Activated CD4-positive, alpha-beta T cell treated with anti-CD3 and anti-CD28 coated beads, Interleukin-2, amount 10 ng/mL, durations not matched to agents 24 days and 14 days (primary cell): ENCODE measurements at regions not wholly inside any gene's neighbourhood (a gene's known extent, or its start where the extent isn't known, plus 50 kb on each side); places are given as distances from the start of the nearest gene placed in this dataset.
"Not testable (repeated sequence)": the region's sequence is repeated elsewhere in the genome, so short reads cannot be mapped to it uniquely, and the experiment has no call there.

Experiments
- DNase-seq: peaks from one replicate; pipeline ENCODE4 v3.0.0; 2022
- H3K27ac Mint-ChIP-seq: one replicate; pipeline ENCODE4 v1.8.0; 2022; ENCODE audit warnings: mild to moderate bottlenecking, mixed read lengths
- H3K27me3 Mint-ChIP-seq: one replicate; pipeline ENCODE4 v1.8.0; 2022; ENCODE audit warnings: mixed read lengths
- H3K36me3 Mint-ChIP-seq: one replicate; pipeline ENCODE4 v1.8.0; 2022; ENCODE audit warnings: low read depth, mild to moderate bottlenecking, mixed read lengths
- H3K4me1 Mint-ChIP-seq: one replicate; pipeline ENCODE4 v1.8.0; 2021; ENCODE audit warnings: mixed read lengths
- H3K4me3 Mint-ChIP-seq: one replicate; pipeline ENCODE4 v1.8.0; 2022; ENCODE audit warnings: mild to moderate bottlenecking, moderate library complexity, mixed read lengths
- H3K9me3 Mint-ChIP-seq: one replicate; pipeline ENCODE4 v1.8.0; 2021; ENCODE audit warnings: mixed read lengths
- intact Hi-C: fragments of 100-400 bp; cut with micrococcal nuclease; formaldehyde crosslinking; loops from one replicate; pipeline ENCODE4 v1.15.1; 2023

GRCh38 chr20:12145951-12146350 is 228.3 kb downstream of the BTBD3 start:
- not testable (repeated sequence) for H3K4me3 Mint-ChIP-seq

DNA sequence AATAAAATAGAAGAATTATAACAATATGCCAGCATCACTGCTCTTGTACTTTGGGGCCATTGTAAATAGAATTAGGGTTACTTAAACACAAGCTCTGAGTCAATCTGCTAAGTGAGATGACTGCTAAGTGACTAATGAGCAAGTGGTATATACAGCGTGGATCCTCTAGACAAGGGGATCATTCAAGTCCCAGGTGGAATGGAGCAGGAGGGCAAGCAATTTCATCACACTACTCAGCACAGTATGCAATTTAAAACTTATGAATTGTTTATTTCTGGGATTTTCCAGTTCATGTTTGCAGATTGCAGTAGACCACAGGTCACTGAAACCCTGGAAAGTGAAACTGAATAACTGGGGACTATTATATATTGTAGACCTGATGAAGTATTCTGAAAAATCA is 235.3 kb downstream of the BTBD3 start:
- H3K27me3 Mint-ChIP-seq: no peaks in the 10 kb centered on the region
- no peaks in the 10 kb centered on the region for H3K36me3 Mint-ChIP-seq
- intact Hi-C loops: no loop called here
- DNase-seq: no peak
- no peak overlapping the region for H3K4me3 Mint-ChIP-seq
- H3K9me3 Mint-ChIP-seq: peaks cover 5% of the 10 kb centered on the region
- no peak overlapping the region for H3K27ac Mint-ChIP-seq
- H3K4me1 Mint-ChIP-seq: no peaks in the 10 kb centered on the region

More at GRCh38 chr20:12145951-12146350, 228.3 kb downstream of the BTBD3 start:
- peaks cover 11% of the 10 kb centered on the region for H3K9me3 Mint-ChIP-seq
- intact Hi-C loops, H3K27me3 Mint-ChIP-seq, H3K36me3 Mint-ChIP-seq, H3K27ac Mint-ChIP-seq, H3K4me1 Mint-ChIP-seq, DNase-seq: not testable (repeated sequence)

DNA sequence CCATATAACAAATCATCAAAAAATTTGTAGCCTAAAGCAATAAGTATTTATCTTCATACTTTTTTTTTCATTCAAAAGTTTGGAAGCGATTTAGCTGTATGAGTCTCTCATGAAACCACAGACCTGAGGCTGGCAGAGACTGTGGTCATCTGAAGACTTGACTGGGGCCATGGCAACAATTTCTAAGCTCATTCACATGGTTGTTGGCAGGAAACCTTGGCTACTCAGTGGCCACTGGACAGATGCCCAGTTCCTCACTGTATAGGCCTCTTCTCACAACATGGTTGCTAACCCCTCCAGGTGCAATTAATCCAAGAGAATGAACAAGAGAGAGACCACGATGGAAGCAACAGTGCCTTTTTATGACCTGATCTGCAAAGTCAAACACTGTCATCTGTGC is 235.9 kb downstream of the BTBD3 start:
- DNase-seq: no peak
- no peaks in the 10 kb centered on the region for H3K4me1 Mint-ChIP-seq
- H3K4me3 Mint-ChIP-seq: no peak overlapping the region
- no peaks in the 10 kb centered on the region for H3K9me3 Mint-ChIP-seq
- H3K36me3 Mint-ChIP-seq: no peaks in the 10 kb centered on the region
- H3K27me3 Mint-ChIP-seq: no peaks in the 10 kb centered on the region
- H3K27ac Mint-ChIP-seq: no peak overlapping the region
- intact Hi-C loops: no loop called here

DNA sequence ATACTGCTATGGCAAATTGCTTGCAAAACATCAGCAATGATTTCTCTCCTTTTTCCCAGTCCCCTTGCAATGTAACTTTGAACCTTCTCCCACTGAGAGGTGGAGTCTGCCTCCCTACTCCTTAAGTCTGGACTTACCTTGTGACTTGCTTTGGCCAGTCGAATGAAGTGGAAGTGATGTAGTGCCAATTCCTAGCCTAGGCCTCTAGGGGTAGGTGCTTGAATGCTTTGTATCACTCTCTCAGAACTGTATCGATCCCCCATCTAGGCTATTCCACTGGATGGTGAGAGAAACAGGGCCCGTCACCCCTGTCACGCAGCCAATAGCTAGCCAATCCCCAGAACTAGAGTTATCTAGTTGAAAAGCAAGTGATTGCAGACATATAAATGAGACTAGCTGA is 238.6 kb downstream of the BTBD3 start:
- Mint-ChIP-seq H3K27me3 (no peaks in the 10 kb centered on the region), H3K9me3 (no peaks in the 10 kb centered on the region), H3K4me1 (no peaks in the 10 kb centered on the region), H3K4me3 (no peak overlapping the region), H3K36me3 (no peaks in the 10 kb centered on the region), H3K27ac (no peak overlapping the region)
- intact Hi-C loops: no loop called here
- DNase-seq: no peak

DNA sequence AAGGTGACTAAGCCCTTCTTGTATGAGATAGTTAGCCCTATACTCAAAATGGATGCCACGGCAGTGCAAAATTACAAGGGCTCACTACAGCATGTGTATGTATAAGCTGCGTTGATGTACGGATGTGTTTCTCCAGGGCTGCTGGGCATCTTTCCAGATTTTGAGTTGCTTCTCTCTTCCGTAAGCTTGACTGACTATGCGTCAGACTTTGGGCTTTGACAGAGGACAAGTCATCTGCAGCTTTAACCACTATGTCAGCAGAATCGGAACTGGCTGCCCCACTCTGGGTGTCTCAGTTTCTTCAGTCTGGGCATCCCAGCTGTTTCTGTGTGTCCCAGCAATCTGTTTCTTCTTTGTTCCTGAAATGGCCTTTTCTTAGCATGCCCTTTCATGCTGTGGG is 241.6 kb downstream of the BTBD3 start:
- H3K27me3 Mint-ChIP-seq: no peaks in the 10 kb centered on the region
- no peaks in the 10 kb centered on the region for H3K4me1 Mint-ChIP-seq

DNA sequence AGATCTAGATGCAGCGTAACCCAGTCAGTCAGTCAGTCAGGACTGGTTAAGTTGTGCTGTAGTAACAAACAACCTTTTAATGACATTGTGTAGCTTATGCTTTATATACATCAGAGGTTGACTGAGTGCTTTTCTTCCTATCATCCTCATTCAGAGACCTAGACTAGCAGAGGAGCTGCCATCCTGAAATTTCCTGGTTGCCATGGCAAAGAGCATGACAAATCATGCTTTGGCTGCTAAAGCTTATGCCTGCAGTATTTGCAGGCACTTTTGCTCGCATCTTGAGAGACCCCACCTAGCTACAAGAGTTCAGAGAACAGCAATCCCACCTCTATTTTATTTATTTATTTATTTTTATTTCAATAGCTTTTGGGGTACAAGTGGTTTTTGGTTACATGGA is 244.0 kb downstream of the BTBD3 start:
- H3K27me3 Mint-ChIP-seq: no peaks in the 10 kb centered on the region
- H3K9me3 Mint-ChIP-seq: no peaks in the 10 kb centered on the region
- no peak overlapping the region for H3K27ac Mint-ChIP-seq
- DNase-seq: no peak
- no peaks in the 10 kb centered on the region for H3K4me1 Mint-ChIP-seq
- intact Hi-C loops: no loop called here
- H3K36me3 Mint-ChIP-seq: no peaks in the 10 kb centered on the region
- H3K4me3 Mint-ChIP-seq: no peak overlapping the region

More for the DNA sequence above, 241.6 kb downstream of the BTBD3 start:
- H3K36me3 Mint-ChIP-seq: no peaks in the 10 kb centered on the region
- intact Hi-C loops: no loop called here
- no peak for DNase-seq
- no peak overlapping the region for H3K4me3 Mint-ChIP-seq
- no peak overlapping the region for H3K27ac Mint-ChIP-seq
- no peaks in the 10 kb centered on the region for H3K9me3 Mint-ChIP-seq

DNA sequence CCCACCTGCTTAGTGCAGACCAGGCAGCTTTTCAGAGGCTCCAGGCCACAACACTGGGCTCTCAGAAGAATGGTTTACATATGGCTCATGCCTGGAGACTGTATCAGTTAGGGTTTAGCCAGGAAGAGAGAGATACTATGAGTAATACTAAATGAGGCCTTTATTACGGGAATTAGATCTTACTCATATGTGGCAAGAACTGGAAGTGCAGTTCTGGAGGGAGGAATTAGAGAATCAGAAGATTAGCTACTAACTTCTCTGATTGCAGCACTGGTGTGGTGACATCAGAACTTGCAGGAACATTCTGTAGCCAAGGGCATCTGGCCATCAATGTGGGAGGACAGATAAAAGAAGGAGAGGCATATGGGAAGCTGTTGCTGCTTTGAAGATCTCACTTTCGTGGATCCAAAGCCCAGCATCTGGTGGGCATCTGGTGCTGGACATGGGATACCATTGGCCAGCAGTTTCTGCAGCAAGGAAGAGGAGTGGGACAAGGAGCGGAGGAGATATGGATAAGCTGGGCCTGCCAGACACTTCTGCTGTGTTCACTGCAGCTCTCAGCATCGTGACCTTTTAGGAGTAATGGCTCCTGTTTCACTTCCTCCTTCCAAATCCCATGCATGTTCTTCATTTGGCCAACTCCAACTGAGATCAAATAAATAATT is 248.5 kb downstream of the BTBD3 start:
- H3K36me3 Mint-ChIP-seq: no peaks in the 10 kb centered on the region
- no peak overlapping the region for H3K4me3 Mint-ChIP-seq
- H3K9me3 Mint-ChIP-seq: peaks cover 3% of the 10 kb centered on the region
- no peaks in the 10 kb centered on the region for H3K27me3 Mint-ChIP-seq
- no peak overlapping the region for H3K27ac Mint-ChIP-seq
- H3K4me1 Mint-ChIP-seq: no peaks in the 10 kb centered on the region
- DNase-seq: no peak
- intact Hi-C loops: no loop called here

GRCh38 chr20:12170406-12170805 is 252.7 kb downstream of the BTBD3 start:
- intact Hi-C loops: no loop called here
- H3K4me3 Mint-ChIP-seq: no peak overlapping the region
- no peaks in the 10 kb centered on the region for H3K4me1 Mint-ChIP-seq
- no peak overlapping the region for H3K27ac Mint-ChIP-seq
- no peaks in the 10 kb centered on the region for H3K27me3 Mint-ChIP-seq
- DNase-seq: no peak
- H3K36me3 Mint-ChIP-seq: no peaks in the 10 kb centered on the region
- H3K9me3 Mint-ChIP-seq: peaks cover 9% of the 10 kb centered on the region

DNA sequence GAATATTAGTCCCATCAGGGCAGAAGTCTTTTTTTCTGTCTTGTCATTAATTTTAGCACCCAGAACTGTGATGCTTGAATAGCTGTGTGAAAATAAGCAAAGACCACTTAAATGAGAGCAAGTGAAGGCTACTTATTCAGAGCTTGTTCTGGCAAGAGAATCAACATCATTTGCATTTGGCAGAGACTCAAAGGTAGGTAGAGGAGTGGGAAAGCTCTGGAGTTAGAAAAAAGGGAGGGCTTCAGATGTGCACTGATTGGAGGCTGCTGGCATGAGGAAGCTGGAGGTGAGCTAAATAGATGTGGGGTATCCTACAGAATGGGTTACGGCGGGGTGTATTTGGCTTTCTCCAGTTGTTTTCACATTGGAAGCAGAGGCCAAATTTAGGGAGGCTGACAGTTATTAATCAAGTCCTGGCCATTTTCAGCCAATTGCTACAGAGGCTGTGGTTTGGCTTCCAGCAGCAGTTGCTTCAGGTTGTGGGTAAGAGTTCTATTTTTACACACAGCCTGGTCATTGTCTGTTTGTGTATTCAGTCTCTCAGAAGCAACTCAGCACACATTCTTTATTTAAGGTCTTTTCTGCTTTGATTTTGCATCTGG is 254.3 kb downstream of the BTBD3 start:
- DNase-seq: no peak
- no peaks in the 10 kb centered on the region for H3K4me1 Mint-ChIP-seq
- no peaks in the 10 kb centered on the region for H3K27me3 Mint-ChIP-seq
- H3K36me3 Mint-ChIP-seq: no peaks in the 10 kb centered on the region
- intact Hi-C loops: no loop called here
- no peak overlapping the region for H3K27ac Mint-ChIP-seq
- no peak overlapping the region for H3K4me3 Mint-ChIP-seq
- H3K9me3 Mint-ChIP-seq: peaks cover 9% of the 10 kb centered on the region

GRCh38 chr20:12173347-12174012 is 255.8 kb downstream of the BTBD3 start:
- intact Hi-C loops: no loop called here
- no peaks in the 10 kb centered on the region for H3K27me3 Mint-ChIP-seq
- no peak overlapping the region for H3K4me3 Mint-ChIP-seq
- no peaks in the 10 kb centered on the region for H3K36me3 Mint-ChIP-seq
- no peak overlapping the region for H3K27ac Mint-ChIP-seq
- DNase-seq: no peak
- peaks cover 6% of the 10 kb centered on the region for H3K9me3 Mint-ChIP-seq
- H3K4me1 Mint-ChIP-seq: no peaks in the 10 kb centered on the region

DNA sequence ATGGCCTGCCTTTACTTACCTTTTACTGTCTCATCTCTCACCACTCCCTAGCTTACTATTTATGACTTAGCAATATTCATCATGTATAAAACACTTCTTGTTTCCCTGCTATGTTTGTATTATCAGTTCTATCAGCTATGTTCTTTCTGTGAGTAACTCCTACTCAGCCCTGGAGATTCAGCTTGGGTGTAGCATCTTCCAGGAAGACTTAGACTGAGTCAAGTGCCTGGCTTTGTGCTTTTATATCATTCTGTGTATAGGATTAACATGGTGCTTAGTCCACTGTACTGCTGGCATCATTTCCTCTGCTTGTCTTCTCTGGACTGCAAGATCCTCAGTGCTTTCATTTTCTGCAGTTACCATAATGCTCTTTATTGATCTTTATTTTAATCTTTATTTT is 257.8 kb downstream of the BTBD3 start:
- Mint-ChIP-seq H3K36me3 (no peaks in the 10 kb centered on the region), H3K4me3 (no peak overlapping the region), H3K9me3 (peaks cover 6% of the 10 kb centered on the region), H3K27me3 (no peaks in the 10 kb centered on the region), H3K27ac (no peak overlapping the region), H3K4me1 (no peaks in the 10 kb centered on the region)
- intact Hi-C loops: no loop called here
- no peak for DNase-seq

DNA sequence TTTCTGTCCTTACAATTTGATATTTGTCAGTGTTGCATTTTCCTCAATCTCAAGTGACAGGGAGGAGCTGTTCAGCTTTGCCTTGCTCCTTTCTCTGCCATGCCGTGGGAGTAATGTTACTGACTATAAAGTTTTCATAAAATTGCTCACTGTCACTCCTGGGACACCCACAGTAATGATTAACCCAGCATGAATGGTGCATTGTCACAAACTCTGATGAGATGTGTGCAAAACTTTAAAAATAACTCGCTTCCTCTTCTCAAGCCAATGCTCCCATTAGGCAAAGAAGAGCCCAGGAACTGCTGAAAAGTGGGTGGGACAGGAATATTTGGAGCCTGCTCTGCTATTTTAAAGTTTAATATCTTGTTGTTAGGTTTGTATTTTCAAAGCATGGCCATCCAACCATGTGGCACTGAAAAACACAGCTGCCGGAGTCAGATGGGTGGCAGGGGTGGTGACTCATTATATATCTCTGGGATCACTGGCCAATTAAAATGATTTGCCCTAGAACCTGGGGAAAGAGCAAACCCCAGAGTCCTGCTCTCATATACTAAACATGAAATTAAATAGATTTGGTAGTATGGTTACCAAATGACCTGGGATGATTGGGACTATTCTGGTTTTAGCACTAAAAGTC is 260.1 kb downstream of the BTBD3 start:
- no peaks in the 10 kb centered on the region for H3K4me1 Mint-ChIP-seq
- no peak overlapping the region for H3K4me3 Mint-ChIP-seq
- H3K27ac Mint-ChIP-seq: no peak overlapping the region
- H3K36me3 Mint-ChIP-seq: no peaks in the 10 kb centered on the region
- H3K9me3 Mint-ChIP-seq: no peaks in the 10 kb centered on the region
- DNase-seq: no peak
- intact Hi-C loops: no loop called here
- no peaks in the 10 kb centered on the region for H3K27me3 Mint-ChIP-seq

DNA sequence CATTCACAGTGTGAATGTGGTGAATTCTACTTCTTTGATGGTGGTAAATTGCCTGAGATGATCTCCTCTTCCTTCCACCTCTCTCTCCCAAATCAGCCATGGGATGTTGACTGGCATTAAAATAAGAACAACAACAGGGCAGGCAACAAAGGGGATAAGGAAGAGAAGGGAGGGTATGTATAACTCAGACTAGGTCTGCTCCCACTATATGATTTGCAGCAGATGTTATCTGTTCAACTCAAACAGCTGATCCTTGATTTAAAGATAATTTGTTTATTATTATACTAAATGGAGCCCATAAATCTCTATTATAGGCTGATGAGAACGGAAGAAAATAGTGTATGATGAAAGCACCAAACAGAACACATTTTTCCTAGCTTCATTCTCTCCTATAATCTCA is 262.0 kb downstream of the BTBD3 start:
- no peaks in the 10 kb centered on the region for H3K4me1 Mint-ChIP-seq
- intact Hi-C loops: no loop called here
- no peak overlapping the region for H3K27ac Mint-ChIP-seq
- no peaks in the 10 kb centered on the region for H3K9me3 Mint-ChIP-seq
- H3K4me3 Mint-ChIP-seq: no peak overlapping the region
- no peak for DNase-seq
- no peaks in the 10 kb centered on the region for H3K27me3 Mint-ChIP-seq
- no peaks in the 10 kb centered on the region for H3K36me3 Mint-ChIP-seq

DNA sequence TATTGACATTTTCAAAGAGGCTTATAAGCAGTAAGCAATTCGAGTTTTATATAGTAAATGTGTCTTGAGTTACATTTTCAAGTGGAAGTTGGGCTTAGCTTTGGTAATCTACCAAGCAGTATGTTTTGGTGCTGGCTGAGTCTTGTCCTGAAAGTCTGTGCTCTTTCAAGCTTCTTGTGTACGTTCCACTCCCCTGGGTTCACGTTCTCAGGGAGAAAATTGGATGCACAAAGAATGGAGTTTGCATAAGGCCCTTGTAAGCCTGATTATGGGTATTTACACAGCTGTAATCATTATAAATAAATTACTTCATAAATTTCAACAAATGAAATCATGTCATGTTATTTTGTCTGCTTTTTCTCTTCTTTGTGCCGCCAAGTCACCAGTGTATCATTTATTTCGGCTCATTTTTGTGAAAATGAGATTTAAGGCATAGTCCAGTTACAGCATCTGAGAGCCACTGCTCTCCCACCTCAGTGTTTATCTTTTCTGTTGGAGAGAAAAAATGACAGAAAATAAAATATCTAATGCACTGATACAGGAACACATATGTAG is 262.5 kb downstream of the BTBD3 start:
- Mint-ChIP-seq H3K4me3 (no peak overlapping the region), H3K27ac (no peak overlapping the region), H3K4me1 (no peaks in the 10 kb centered on the region), H3K9me3 (no peaks in the 10 kb centered on the region), H3K36me3 (no peaks in the 10 kb centered on the region), H3K27me3 (no peaks in the 10 kb centered on the region)
- no peak for DNase-seq
- intact Hi-C loops: no loop called here
